Gastroesophageal sphincter (tissue), 3 donors: ENCODE measurements at regions not wholly inside any gene's neighbourhood (a gene's known extent, or its start where the extent isn't known, plus 50 kb on each side); places are given as distances from the start of the nearest gene placed in this dataset.

Source experiments
- CTCF ChIP-seq, 4 experiments: fragments of 200-600 bp in 2 of 4; fragments of 450-650 bp in 2 of 4; sonication (generic) in 1 of 4; IDR thresholded peaks; one replicate each; pipeline ENCODE4 v1.5.1; 2017 to 2019; ENCODE audit warnings: antibody characterized with exemption in 4 of 4, mild to moderate bottlenecking in 2 of 4, moderate library complexity in 2 of 4
- POLR2A ChIP-seq, 2 donors: fragments of 450-650 bp; IDR thresholded peaks; one replicate each; pipeline ENCODE4 v1.6.1; 2017; ENCODE audit warnings: antibody characterized with exemption in 2 of 2, mild to moderate bottlenecking in 2 of 2, moderate library complexity in 1 of 2

GRCh38 chr20:34189572-34190163 is 51.6 kb upstream of the ASIP start:
- TF ChIP-seq CTCF (IDR thresholded peaks at IDR 0.05) = no peak
- no peak for TF ChIP-seq POLR2A (IDR thresholded peaks at IDR 0.05)
